GM06990 (cell line): ENCODE measurements at regions not wholly inside any gene's neighbourhood (a gene's known extent, or its start where the extent isn't known, plus 50 kb on each side); places are given as distances from the start of the nearest gene placed in this dataset.
"Not testable (repeated sequence)": the region's sequence is repeated elsewhere in the genome, so short reads cannot be mapped to it uniquely, and the experiment has no call there.

Experiments used
- DNase-seq: peaks from one replicate; pipeline ENCODE4 v3.0.0-alpha.2; 2011; ENCODE audit not compliant: insufficient read length; ENCODE audit errors: extremely low read depth
- H3K27me3 ChIP-seq: replicated peaks from 2 replicates; pipeline ENCODE4 v1.6.0; 2011; ENCODE audit warnings: low read length; ENCODE audit not compliant: control insufficient read depth, insufficient read depth
- H3K36me3 ChIP-seq: 2 replicates; pipeline ENCODE4 v1.5.1; 2011; ENCODE audit warnings: low read length; ENCODE audit not compliant: control insufficient read depth, insufficient read depth
- H3K4me3 ChIP-seq: replicated peaks from 2 replicates; pipeline ENCODE4 v1.5.1; 2011; ENCODE audit warnings: low read depth, mild to moderate bottlenecking, control low read depth, low read length

GRCh38 chr5:34266151-34266550 lies 223.1 kb upstream of the C1QTNF3 start:
- not testable (repeated sequence) for DNase-seq, H3K36me3 ChIP-seq, H3K4me3 ChIP-seq, H3K27me3 ChIP-seq

GRCh38 chr5:34296759-34297158 lies 253.7 kb upstream of the C1QTNF3 start:
- not testable (repeated sequence) for H3K27me3 ChIP-seq, DNase-seq, H3K4me3 ChIP-seq, H3K36me3 ChIP-seq

GRCh38 chr5:34329201-34329600 lies 286.2 kb upstream of the C1QTNF3 start:
- H3K36me3 ChIP-seq, H3K27me3 ChIP-seq, H3K4me3 ChIP-seq, DNase-seq: not testable (repeated sequence)

- not testable (repeated sequence) for H3K36me3 ChIP-seq, H3K4me3 ChIP-seq, DNase-seq, H3K27me3 ChIP-seq
Observed at GRCh38 chr5:34329611-34330108, 286.6 kb upstream of the C1QTNF3 start.

- not testable (repeated sequence) for H3K36me3 ChIP-seq, H3K27me3 ChIP-seq, DNase-seq, H3K4me3 ChIP-seq
Observed at GRCh38 chr5:34331928-34332454, 289.0 kb upstream of the C1QTNF3 start.

GRCh38 chr5:34339408-34340001 lies 296.5 kb upstream of the C1QTNF3 start:
- not testable (repeated sequence) for H3K27me3 ChIP-seq, DNase-seq, H3K4me3 ChIP-seq, H3K36me3 ChIP-seq

- H3K4me3 ChIP-seq, H3K36me3 ChIP-seq, H3K27me3 ChIP-seq, DNase-seq: not testable (repeated sequence)
Observed at GRCh38 chr5:34354440-34354839, 301.7 kb upstream of the RAI14 start.

- DNase-seq, H3K36me3 ChIP-seq, H3K27me3 ChIP-seq, H3K4me3 ChIP-seq: not testable (repeated sequence)
Observed at GRCh38 chr5:34371417-34371816, 284.7 kb upstream of the RAI14 start.

GRCh38 chr5:34371817-34372216 lies 284.3 kb upstream of the RAI14 start:
- not testable (repeated sequence) for H3K36me3 ChIP-seq, DNase-seq, H3K4me3 ChIP-seq, H3K27me3 ChIP-seq

GRCh38 chr5:34372739-34373138 lies 283.4 kb upstream of the RAI14 start:
- H3K27me3 ChIP-seq, H3K36me3 ChIP-seq, DNase-seq, H3K4me3 ChIP-seq: not testable (repeated sequence)

GRCh38 chr5:34377651-34378050 lies 278.5 kb upstream of the RAI14 start:
- not testable (repeated sequence) for H3K36me3 ChIP-seq, DNase-seq, H3K4me3 ChIP-seq, H3K27me3 ChIP-seq

- not testable (repeated sequence) for H3K27me3 ChIP-seq, DNase-seq, H3K36me3 ChIP-seq, H3K4me3 ChIP-seq
Observed at GRCh38 chr5:34378498-34378897, 277.6 kb upstream of the RAI14 start.

- not testable (repeated sequence) for H3K27me3 ChIP-seq, DNase-seq, H3K4me3 ChIP-seq, H3K36me3 ChIP-seq
Observed at GRCh38 chr5:34388754-34389153, 267.4 kb upstream of the RAI14 start.
